ENCODE measurements at regions not wholly inside any gene's neighbourhood (a gene's known extent, or its start where the extent isn't known, plus 50 kb on each side); places are given as distances from the start of the nearest gene placed in this dataset.
A peak's percentile ranks its signal among the peaks of the same experiment; 100 is the strongest.

- H3K4me3 ChIP-seq (replicated peaks; ENCODE audit: low read depth, low read length): no peak overlapping the region
- TF ChIP-seq, protein P1, sequence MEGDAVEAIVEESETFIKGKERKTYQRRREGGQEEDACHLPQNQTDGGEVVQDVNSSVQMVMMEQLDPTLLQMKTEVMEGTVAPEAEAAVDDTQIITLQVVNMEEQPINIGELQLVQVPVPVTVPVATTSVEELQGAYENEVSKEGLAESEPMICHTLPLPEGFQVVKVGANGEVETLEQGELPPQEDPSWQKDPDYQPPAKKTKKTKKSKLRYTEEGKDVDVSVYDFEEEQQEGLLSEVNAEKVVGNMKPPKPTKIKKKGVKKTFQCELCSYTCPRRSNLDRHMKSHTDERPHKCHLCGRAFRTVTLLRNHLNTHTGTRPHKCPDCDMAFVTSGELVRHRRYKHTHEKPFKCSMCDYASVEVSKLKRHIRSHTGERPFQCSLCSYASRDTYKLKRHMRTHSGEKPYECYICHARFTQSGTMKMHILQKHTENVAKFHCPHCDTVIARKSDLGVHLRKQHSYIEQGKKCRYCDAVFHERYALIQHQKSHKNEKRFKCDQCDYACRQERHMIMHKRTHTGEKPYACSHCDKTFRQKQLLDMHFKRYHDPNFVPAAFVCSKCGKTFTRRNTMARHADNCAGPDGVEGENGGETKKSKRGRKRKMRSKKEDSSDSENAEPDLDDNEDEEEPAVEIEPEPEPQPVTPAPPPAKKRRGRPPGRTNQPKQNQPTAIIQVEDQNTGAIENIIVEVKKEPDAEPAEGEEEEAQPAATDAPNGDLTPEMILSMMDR (IDR thresholded peaks at IDR 0.05; ENCODE audit: low read length, missing control alignments): no peak
- DNase-seq (ENCODE audit: low read depth): peak; percentile 6
These were observed 511.3 kb downstream of the ARL4A start for GRCh38 chr7:13198727-13199126.

DNA sequence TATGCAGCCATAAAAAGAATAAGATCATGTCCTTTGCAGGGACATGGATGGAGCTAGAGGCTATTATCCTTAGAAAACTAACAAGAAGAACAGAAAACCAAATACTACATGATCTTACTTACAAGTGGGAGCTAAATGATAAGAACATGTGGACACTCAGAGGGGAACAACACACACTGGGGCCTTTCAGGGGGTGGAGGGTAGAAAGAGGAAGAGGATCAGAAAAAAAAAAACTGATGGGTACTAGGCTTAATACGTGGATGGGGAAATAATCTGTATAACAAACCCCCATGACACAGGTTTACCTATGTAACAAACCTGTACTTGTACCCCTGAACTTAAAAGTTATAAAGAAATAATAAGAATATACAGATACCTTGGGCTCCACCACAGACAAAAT, 514.2 kb downstream of the ARL4A start:
- H3K4me3 ChIP-seq (replicated peaks; ENCODE audit: low read depth, low read length): no peak overlapping the region
- DNase-seq (ENCODE audit: low read depth): no peak
- TF ChIP-seq, protein P1 (IDR thresholded peaks at IDR 0.05; ENCODE audit: low read length, missing control alignments): no peak

- no peak overlapping the region for H3K4me3 ChIP-seq (replicated peaks; ENCODE audit: low read depth, low read length)
- DNase-seq (ENCODE audit: low read depth): peak; percentile 14
- TF ChIP-seq, protein P1 (IDR thresholded peaks at IDR 0.05; ENCODE audit: low read length, missing control alignments): no peak
These were observed 530.3 kb downstream of the ARL4A start for GRCh38 chr7:13217768-13218167.

DNA sequence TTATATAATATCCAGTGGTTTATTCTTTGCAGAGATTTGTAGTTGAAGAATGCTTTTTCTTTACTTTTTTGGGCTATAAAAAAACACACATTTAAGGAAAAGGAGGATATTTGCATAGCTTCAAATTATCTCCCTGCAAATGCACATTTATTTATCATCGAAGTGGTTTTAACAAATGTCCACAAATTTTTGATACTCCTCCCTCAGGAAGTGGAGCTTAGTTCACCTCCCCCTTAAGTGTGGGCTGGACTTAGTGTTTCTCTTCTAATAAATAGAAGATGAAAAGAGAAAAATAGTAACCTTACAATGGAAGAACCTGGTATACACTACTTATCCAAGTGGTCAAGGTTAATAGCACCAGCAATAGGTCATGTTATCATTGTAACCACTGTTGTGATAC, 537.6 kb downstream of the ARL4A start:
- no peak overlapping the region for H3K4me3 ChIP-seq (replicated peaks; ENCODE audit: low read depth, low read length)
- TF ChIP-seq, protein P1 (IDR thresholded peaks at IDR 0.05; ENCODE audit: low read length, missing control alignments): no peak
- no peak for DNase-seq (ENCODE audit: low read depth)

- TF ChIP-seq, protein P1 (IDR thresholded peaks at IDR 0.05; ENCODE audit: low read length, missing control alignments): no peak
- no peak for DNase-seq (ENCODE audit: low read depth)
- H3K4me3 ChIP-seq (replicated peaks; ENCODE audit: low read depth, low read length): no peak overlapping the region
These were observed 539.0 kb downstream of the ARL4A start for GRCh38 chr7:13226385-13226784.

DNA sequence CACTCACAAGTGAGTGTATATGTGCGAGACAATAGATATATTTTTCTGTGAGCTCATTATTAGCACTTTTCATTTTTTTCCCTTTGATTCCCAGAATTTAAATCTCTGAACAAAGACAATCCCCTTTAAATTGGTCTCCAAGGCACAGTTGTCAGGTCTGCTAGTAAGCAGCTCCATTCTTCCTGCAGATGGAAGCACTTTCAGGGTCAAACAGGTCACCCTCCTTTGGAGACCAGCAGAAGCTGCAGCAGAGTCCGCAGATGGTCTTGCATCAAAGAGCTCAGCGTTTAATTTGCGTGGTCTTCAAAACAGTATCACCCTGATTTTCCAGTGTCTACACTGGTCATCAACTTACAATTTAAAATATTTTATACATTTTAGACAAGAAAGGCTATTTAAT, 543.8 kb downstream of the ARL4A start:
- TF ChIP-seq, protein P1 (IDR thresholded peaks at IDR 0.05; ENCODE audit: low read length, missing control alignments): no peak
- no peak overlapping the region for H3K4me3 ChIP-seq (replicated peaks; ENCODE audit: low read depth, low read length)
- no peak for DNase-seq (ENCODE audit: low read depth)

DNA sequence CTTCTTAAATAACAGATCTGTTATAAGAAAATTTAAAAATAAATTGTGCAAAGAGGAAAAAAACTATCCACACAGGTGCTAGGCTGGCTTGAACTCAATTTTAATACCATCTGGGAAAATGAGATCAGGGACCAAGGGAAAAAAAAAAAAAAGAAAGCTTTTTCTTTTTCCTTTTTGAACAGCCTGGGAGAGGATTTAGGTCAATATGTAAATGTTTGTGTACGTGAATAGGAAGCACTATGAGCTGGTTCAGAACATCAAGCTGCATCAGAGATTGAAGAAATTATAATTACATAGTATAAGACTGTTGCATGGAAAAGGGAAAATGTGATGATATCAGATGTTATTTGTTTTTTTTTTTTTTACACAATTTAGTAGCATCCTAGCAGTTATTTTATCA, 548.0 kb downstream of the ARL4A start:
- no peak overlapping the region for H3K4me3 ChIP-seq (replicated peaks; ENCODE audit: low read depth, low read length)
- no peak for DNase-seq (ENCODE audit: low read depth)
- TF ChIP-seq, protein P1 (IDR thresholded peaks at IDR 0.05; ENCODE audit: low read length, missing control alignments): no peak
